HG02623 (cell line): ENCODE measurements at regions not wholly inside any gene's neighbourhood (a gene's known extent, or its start where the extent isn't known, plus 50 kb on each side); places are given as distances from the start of the nearest gene placed in this dataset.
"Not testable (repeated sequence)": the region's sequence is repeated elsewhere in the genome, so short reads cannot be mapped to it uniquely, and the experiment has no call there.

Experiments used
- ATAC-seq: cut with Tn5 transposase; IDR thresholded peaks from one replicate; pipeline ENCODE4 v1.9.1; 2021; ENCODE audit warnings: moderate library complexity; ENCODE audit not compliant: unreplicated experiment

- ATAC-seq = no peak
Observed at GRCh38 chr10:121262774-121263430, 335.3 kb downstream of the FGFR2 start.

- ATAC-seq = no peak
Observed at GRCh38 chr10:121263431-121263783, 334.8 kb downstream of the FGFR2 start.

- ATAC-seq = no peak
Observed at GRCh38 chr10:121265360-121266123, 332.7 kb downstream of the FGFR2 start.

GRCh38 chr10:121266370-121266769, 331.9 kb downstream of the FGFR2 start:
- ATAC-seq = no peak

- no peak for ATAC-seq
Observed at GRCh38 chr10:121267236-121268003, 330.8 kb downstream of the FGFR2 start.

GRCh38 chr10:121268363-121268762, 329.9 kb downstream of the FGFR2 start:
- ATAC-seq = no peak

GRCh38 chr10:121268863-121269432, 329.3 kb downstream of the FGFR2 start:
- ATAC-seq = no peak

- ATAC-seq = no peak
Observed at GRCh38 chr10:121270906-121271305, 327.3 kb downstream of the FGFR2 start.

- ATAC-seq = no peak
Observed at GRCh38 chr10:121276046-121276445, 322.2 kb downstream of the FGFR2 start.

GRCh38 chr10:121276822-121277221, 321.4 kb downstream of the FGFR2 start:
- ATAC-seq = no peak

- not testable (repeated sequence) for ATAC-seq
Observed at GRCh38 chr10:121278386-121278785, 319.9 kb downstream of the FGFR2 start.

- ATAC-seq = no peak
Observed at GRCh38 chr10:121281576-121281975, 316.7 kb downstream of the FGFR2 start.

- ATAC-seq = no peak
Observed at GRCh38 chr10:121282264-121282663, 316.0 kb downstream of the FGFR2 start.

- no peak for ATAC-seq
Observed at GRCh38 chr10:121282797-121283515, 315.3 kb downstream of the FGFR2 start.

- no peak for ATAC-seq
Observed at GRCh38 chr10:121284936-121285335, 313.3 kb downstream of the FGFR2 start.

GRCh38 chr10:121285406-121286196, 312.6 kb downstream of the FGFR2 start:
- ATAC-seq = no peak

- no peak for ATAC-seq
Observed at GRCh38 chr10:121288011-121288410, 310.2 kb downstream of the FGFR2 start.

- ATAC-seq = no peak
Observed at GRCh38 chr10:121288864-121289661, 309.2 kb downstream of the FGFR2 start.

- ATAC-seq = no peak
Observed at GRCh38 chr10:121289800-121290199, 308.4 kb downstream of the FGFR2 start.
